ENCODE measurements at regions not wholly inside any gene's neighbourhood (a gene's known extent, or its start where the extent isn't known, plus 50 kb on each side); places are given as distances from the start of the nearest gene placed in this dataset.
"Not testable (repeated sequence)": the region's sequence is repeated elsewhere in the genome, so short reads cannot be mapped to it uniquely, and the experiment has no call there.

DNA sequence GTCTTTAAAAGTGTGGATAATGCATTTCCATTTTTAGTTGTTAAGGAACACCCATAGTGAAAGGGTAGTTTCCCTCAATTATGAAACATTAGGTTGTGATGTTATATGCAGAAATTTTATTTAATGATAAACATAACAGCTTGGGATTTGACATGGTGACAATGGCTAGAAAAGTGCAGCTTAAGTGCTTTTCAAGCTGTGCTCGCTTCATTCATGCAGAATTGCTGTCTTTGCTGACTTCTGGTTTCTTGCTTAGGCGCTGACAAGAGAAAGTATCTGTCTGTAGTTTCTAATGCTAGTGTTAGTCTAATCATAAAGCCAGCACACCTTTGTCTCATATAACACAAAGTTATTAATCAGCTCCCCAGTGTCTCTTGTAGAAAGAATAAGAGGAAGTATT lies 170.0 kb downstream of the ARL5B start:
- H3K9ac ChIP-seq (ENCODE audit: low read depth in 2 of 2, low read length in 2 of 2), result no peak overlapping the region
- TF ChIP-seq, protein P1, sequence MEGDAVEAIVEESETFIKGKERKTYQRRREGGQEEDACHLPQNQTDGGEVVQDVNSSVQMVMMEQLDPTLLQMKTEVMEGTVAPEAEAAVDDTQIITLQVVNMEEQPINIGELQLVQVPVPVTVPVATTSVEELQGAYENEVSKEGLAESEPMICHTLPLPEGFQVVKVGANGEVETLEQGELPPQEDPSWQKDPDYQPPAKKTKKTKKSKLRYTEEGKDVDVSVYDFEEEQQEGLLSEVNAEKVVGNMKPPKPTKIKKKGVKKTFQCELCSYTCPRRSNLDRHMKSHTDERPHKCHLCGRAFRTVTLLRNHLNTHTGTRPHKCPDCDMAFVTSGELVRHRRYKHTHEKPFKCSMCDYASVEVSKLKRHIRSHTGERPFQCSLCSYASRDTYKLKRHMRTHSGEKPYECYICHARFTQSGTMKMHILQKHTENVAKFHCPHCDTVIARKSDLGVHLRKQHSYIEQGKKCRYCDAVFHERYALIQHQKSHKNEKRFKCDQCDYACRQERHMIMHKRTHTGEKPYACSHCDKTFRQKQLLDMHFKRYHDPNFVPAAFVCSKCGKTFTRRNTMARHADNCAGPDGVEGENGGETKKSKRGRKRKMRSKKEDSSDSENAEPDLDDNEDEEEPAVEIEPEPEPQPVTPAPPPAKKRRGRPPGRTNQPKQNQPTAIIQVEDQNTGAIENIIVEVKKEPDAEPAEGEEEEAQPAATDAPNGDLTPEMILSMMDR (IDR thresholded peaks at IDR 0.05), result no peak
- no peaks in the 10 kb centered on the region for H3K4me1 ChIP-seq

DNA sequence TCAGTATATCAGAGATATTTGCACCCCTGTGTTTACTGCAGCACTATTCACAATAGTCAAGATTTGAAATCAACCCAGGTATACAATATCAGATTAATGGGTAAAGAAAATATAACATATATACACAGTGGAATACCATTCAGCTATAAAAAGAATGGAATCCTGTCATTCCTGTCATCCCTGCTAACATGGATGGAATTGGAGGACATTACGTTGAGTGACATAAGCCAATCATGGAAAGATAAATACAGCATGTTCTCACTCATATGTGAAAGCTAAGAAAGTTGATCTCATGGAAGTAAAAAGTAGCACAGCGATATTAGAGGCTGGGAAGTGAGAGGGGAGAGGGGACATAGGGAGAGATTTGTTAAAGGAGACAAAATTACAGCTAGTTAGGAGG lies 171.0 kb downstream of the ARL5B start:
- TF ChIP-seq, protein P1 (IDR thresholded peaks at IDR 0.05), result no peak
- H3K9ac ChIP-seq (ENCODE audit: low read depth in 2 of 2, low read length in 2 of 2), result no peak overlapping the region
- DNase-seq, result no peak
- H3K4me1 ChIP-seq, result no peaks in the 10 kb centered on the region
- H3K27ac ChIP-seq, result no peak overlapping the region
- no peaks in the 10 kb centered on the region for H3K36me3 ChIP-seq
- H3K9me3 ChIP-seq, result no peaks in the 10 kb centered on the region
- intact Hi-C loops (cut with DNase I), result no loop called here
- H3K27me3 ChIP-seq, result no peaks in the 10 kb centered on the region
- H3K4me3 ChIP-seq, result no peak overlapping the region

More for the DNA sequence above, 170.0 kb downstream of the ARL5B start:
- intact Hi-C loops (cut with DNase I), result no loop called here
- H3K4me3 ChIP-seq, result no peak overlapping the region
- no peaks in the 10 kb centered on the region for H3K9me3 ChIP-seq
- no peak for DNase-seq
- no peak overlapping the region for H3K27ac ChIP-seq
- H3K27me3 ChIP-seq, result no peaks in the 10 kb centered on the region
- no peaks in the 10 kb centered on the region for H3K36me3 ChIP-seq

DNA sequence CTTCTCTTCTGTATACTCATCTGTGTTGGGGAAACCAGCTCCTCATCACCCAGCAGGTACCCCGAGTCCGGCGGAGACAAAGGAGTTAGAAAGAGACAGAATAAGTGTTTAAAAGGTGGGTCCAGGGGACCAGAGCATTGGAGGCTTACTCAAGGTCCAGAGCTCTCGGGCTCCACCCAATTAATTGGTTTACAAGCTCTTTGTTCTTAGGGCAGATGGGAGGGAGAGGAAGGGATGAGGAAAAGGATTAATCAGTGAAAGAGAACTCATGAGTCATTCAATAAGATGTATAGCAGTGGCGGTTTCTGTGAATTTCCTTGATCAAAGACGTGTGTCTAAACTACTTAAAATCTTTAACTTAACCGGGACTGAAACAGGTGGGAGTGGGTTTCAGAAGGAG lies 192.0 kb upstream of the MALRD1 start:
- H3K36me3 ChIP-seq; DNase-seq; H3K27me3 ChIP-seq; H3K4me1 ChIP-seq; H3K27ac ChIP-seq; H3K9me3 ChIP-seq; H3K4me3 ChIP-seq; intact Hi-C loops (cut with DNase I); H3K9ac ChIP-seq (ENCODE audit: low read depth in 2 of 2, low read length in 2 of 2): not testable (repeated sequence)

DNA sequence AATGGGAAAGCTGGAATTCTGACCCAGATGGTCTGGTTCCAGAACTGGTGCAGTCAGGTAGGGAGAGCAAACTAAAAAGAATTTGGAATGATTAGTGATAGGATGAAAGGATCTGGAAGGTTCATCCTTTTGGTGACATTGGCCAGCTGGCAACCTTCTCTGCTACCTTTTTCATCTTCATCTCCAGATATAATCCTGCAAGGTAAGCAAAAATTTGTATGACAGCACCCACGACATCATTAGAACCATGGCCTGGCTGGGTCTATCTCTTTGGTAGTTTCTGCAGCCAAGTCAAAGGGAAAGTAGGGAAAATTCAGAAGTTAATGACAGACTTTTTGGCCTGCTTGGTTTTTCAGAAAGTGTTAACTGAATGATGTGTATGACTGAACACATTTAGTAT lies 188.9 kb upstream of the MALRD1 start:
- Histone ChIP-seq H3K4me3 (no peak overlapping the region), H3K9me3 (no peaks in the 10 kb centered on the region), H3K4me1 (no peaks in the 10 kb centered on the region), H3K27ac (no peak overlapping the region), H3K36me3 (no peaks in the 10 kb centered on the region), H3K9ac (ENCODE audit: low read depth in 2 of 2, low read length in 2 of 2) (no peak overlapping the region), H3K27me3 (no peaks in the 10 kb centered on the region)
- intact Hi-C loops (cut with DNase I), result no loop called here
- no peak for DNase-seq
- TF ChIP-seq, protein P1 (IDR thresholded peaks at IDR 0.05), result no peak

DNA sequence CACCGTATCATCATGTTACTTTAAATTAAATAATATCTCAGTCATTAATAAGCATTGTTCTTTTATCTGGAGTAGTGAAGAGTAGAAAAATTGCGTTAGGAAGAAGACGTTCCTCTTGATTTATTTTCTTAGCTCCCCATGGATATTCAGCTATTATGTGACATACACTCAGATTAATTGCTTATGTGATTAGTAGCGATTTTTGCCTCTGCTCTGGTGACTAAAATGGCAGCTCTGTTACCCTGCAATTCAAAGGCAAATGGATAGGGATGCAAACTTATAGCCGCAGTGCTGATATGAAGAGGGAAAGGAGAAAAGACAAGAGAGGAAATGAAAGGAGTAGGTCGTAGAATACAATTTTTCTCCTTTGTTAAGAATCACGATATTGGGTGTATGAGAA lies 188.4 kb upstream of the MALRD1 start:
- H3K9ac ChIP-seq (ENCODE audit: low read depth in 2 of 2, low read length in 2 of 2), result no peak overlapping the region
- H3K4me3 ChIP-seq, result no peak overlapping the region
- H3K9me3 ChIP-seq, result no peaks in the 10 kb centered on the region
- DNase-seq, result no peak
- H3K4me1 ChIP-seq, result no peaks in the 10 kb centered on the region
- H3K27ac ChIP-seq, result no peak overlapping the region
- no peaks in the 10 kb centered on the region for H3K27me3 ChIP-seq
- TF ChIP-seq, protein P1 (IDR thresholded peaks at IDR 0.05), result no peak
- intact Hi-C loops (cut with DNase I), result no loop called here
- H3K36me3 ChIP-seq, result no peaks in the 10 kb centered on the region

DNA sequence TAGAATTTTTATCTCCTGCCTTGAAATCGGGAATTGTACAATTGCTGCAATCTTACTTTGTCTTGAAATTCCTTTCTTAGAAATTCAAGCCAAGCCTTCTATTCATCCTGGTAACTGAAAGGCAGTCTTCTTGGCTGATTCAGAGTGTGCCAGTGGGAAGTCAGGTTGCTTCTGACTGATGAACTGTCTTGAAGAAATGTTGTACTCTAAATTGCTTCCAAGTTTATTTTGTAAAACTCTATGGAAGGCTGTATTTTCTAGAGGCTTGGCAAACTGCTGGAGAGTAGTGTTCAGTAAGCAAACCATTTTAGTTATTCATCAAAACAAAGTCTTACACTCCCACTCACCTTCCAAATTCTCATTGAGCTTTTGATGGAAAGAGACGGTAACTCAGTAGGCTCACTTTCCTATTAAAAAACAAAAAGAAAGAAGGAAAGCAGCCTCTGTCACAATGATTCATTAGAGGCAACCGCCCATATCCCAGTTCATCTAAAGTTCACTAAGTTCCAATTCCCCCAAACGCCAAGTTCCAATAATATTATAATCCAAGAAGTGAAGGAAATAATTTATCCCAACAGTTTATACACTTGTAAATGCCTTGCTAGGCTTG lies 187.9 kb upstream of the MALRD1 start:
- no peak for DNase-seq
- TF ChIP-seq, protein P1 (IDR thresholded peaks at IDR 0.05), result no peak
- intact Hi-C loops (cut with DNase I), result no loop called here

More for the DNA sequence above, 187.9 kb upstream of the MALRD1 start:
- Histone ChIP-seq H3K4me3 (no peak overlapping the region), H3K4me1 (no peaks in the 10 kb centered on the region), H3K9me3 (no peaks in the 10 kb centered on the region), H3K36me3 (no peaks in the 10 kb centered on the region), H3K9ac (ENCODE audit: low read depth in 2 of 2, low read length in 2 of 2) (no peak overlapping the region), H3K27ac (no peak overlapping the region), H3K27me3 (no peaks in the 10 kb centered on the region)

Data from colonic mucosa (tissue), 4 donors.